Iris pigment epithelial cell (primary cell): ENCODE measurements at regions not wholly inside any gene's neighbourhood (a gene's known extent, or its start where the extent isn't known, plus 50 kb on each side); places are given as distances from the start of the nearest gene placed in this dataset.
"Not testable (repeated sequence)": the region's sequence is repeated elsewhere in the genome, so short reads cannot be mapped to it uniquely, and the experiment has no call there.

Source experiments
- DNase-seq: peaks from one replicate; pipeline ENCODE4 v3.0.0-alpha.2; 2011; ENCODE audit warnings: low read depth

GRCh38 chr9:26240020-26240419, 561.8 kb upstream of the TUSC1 start:
- no peak for DNase-seq

GRCh38 chr9:26237256-26237655, 559.0 kb upstream of the TUSC1 start:
- no peak for DNase-seq

- DNase-seq, result no peak
These were observed 556.6 kb upstream of the TUSC1 start for GRCh38 chr9:26234865-26235264.

GRCh38 chr9:26231391-26231790, 553.1 kb upstream of the TUSC1 start:
- DNase-seq, result no peak

- DNase-seq, result no peak
These were observed 551.2 kb upstream of the TUSC1 start for GRCh38 chr9:26229324-26230054.

GRCh38 chr9:26228273-26228672, 550.0 kb upstream of the TUSC1 start:
- no peak for DNase-seq

GRCh38 chr9:26221290-26221689, 543.0 kb upstream of the TUSC1 start:
- DNase-seq, result no peak

- DNase-seq, result no peak
These were observed 542.1 kb upstream of the TUSC1 start for GRCh38 chr9:26220367-26220766.

- no peak for DNase-seq
These were observed 541.7 kb upstream of the TUSC1 start for GRCh38 chr9:26219961-26220360.

GRCh38 chr9:26216702-26217101, 538.5 kb upstream of the TUSC1 start:
- no peak for DNase-seq

- not testable (repeated sequence) for DNase-seq
These were observed 536.6 kb upstream of the TUSC1 start for GRCh38 chr9:26214713-26215444.

GRCh38 chr9:26210338-26210851, 532.2 kb upstream of the TUSC1 start:
- DNase-seq, result no peak

- DNase-seq, result no peak
These were observed 527.0 kb upstream of the TUSC1 start for GRCh38 chr9:26205261-26205660.

- DNase-seq, result no peak
These were observed 515.0 kb upstream of the TUSC1 start for GRCh38 chr9:26193237-26193636.

- DNase-seq, result no peak
These were observed 513.5 kb upstream of the TUSC1 start for GRCh38 chr9:26191711-26192110.

- DNase-seq, result no peak
These were observed 503.6 kb upstream of the TUSC1 start for GRCh38 chr9:26181836-26182235.

GRCh38 chr9:26176628-26177027, 498.4 kb upstream of the TUSC1 start:
- no peak for DNase-seq

GRCh38 chr9:26175264-26175663, 497.0 kb upstream of the TUSC1 start:
- no peak for DNase-seq

GRCh38 chr9:26172301-26172700, 494.1 kb upstream of the TUSC1 start:
- DNase-seq, result no peak

- no peak for DNase-seq
These were observed 493.4 kb upstream of the TUSC1 start for GRCh38 chr9:26171691-26172090.

GRCh38 chr9:26170190-26170589, 491.9 kb upstream of the TUSC1 start:
- DNase-seq, result no peak

GRCh38 chr9:26169708-26170107, 491.5 kb upstream of the TUSC1 start:
- DNase-seq, result no peak

- no peak for DNase-seq
These were observed 488.3 kb upstream of the TUSC1 start for GRCh38 chr9:26166537-26166936.
